HepG2 (cell line): ENCODE measurements at regions not wholly inside any gene's neighbourhood (a gene's known extent, or its start where the extent isn't known, plus 50 kb on each side); places are given as distances from the start of the nearest gene placed in this dataset.

Source experiments
- ASH2L ChIP-seq: fragments of 300-600, 200-600 bp; sonication (generic); IDR thresholded peaks from 2 replicates; pipeline ENCODE4 v1.7.0; 2017; ENCODE audit warnings: low read depth, mild to moderate bottlenecking, moderate library complexity, mixed read lengths, low read length; ENCODE audit not compliant: insufficient read length
- ATM ChIP-seq: fragments of 450-650 bp; IDR thresholded peaks from 2 replicates; pipeline ENCODE4 v1.7.1; 2017; ENCODE audit warnings: mild to moderate bottlenecking, borderline replicate concordance
- CBX2 ChIP-seq, 2 experiments: fragments of 200-600 bp in 1 of 2; sonication (generic); formaldehyde crosslinking in 1 of 2; IDR thresholded peaks; 2 replicates each; pipeline versions ENCODE4 v1.7.0 to v1.8.1; 2018 to 2022; ENCODE audit warnings: low read depth in 2 of 2, low read length in 1 of 2, mild to moderate bottlenecking in 1 of 2, missing genetic modification reagents in 1 of 2
- GATA4 ChIP-seq: sonication (generic); IDR thresholded peaks from 2 replicates; pipeline ENCODE4 v1.6.1; 2016; ENCODE audit warnings: antibody characterized with exemption, low read depth, borderline replicate concordance
- GZF1 ChIP-seq: sonication (generic); formaldehyde crosslinking; IDR thresholded peaks from 2 replicates; pipeline ENCODE4 v1.5.1; 2020; ENCODE audit warnings: mild to moderate bottlenecking, missing genetic modification reagents
- KLF9 ChIP-seq: IDR thresholded peaks from 2 replicates; pipeline ENCODE4 v1.6.1; 2016; ENCODE audit warnings: low read depth
- PHF20 ChIP-seq: sonication (generic); formaldehyde crosslinking; IDR thresholded peaks from 2 replicates; pipeline ENCODE4 v1.5.0; 2020; ENCODE audit warnings: mild to moderate bottlenecking, missing genetic modification reagents
- POGZ ChIP-seq: sonication (generic); formaldehyde crosslinking; IDR thresholded peaks from 2 replicates; pipeline ENCODE4 v1.4.0; 2020; ENCODE audit warnings: mild to moderate bottlenecking, missing genetic modification reagents
- STAT5B ChIP-seq: sonication (generic); formaldehyde crosslinking; IDR thresholded peaks from 2 replicates; pipeline ENCODE4 v1.4.0; 2020; ENCODE audit warnings: missing genetic modification reagents
- ZFP36L2 ChIP-seq: sonication (generic); formaldehyde crosslinking; IDR thresholded peaks from 2 replicates; pipeline ENCODE4 v1.4.0; 2020; ENCODE audit warnings: missing genetic modification reagents
- TF ChIP-seq, protein P1 (sequence below): sonication (generic); formaldehyde crosslinking; IDR thresholded peaks from 2 replicates; pipeline ENCODE4 v1.5.0; 2020; ENCODE audit warnings: mild to moderate bottlenecking, missing genetic modification reagents, borderline replicate concordance
- TF ChIP-seq, protein P2 (sequence below): sonication (generic); formaldehyde crosslinking; IDR thresholded peaks from 2 replicates; pipeline ENCODE4 v1.5.0; 2020; ENCODE audit warnings: missing genetic modification reagents
- TF ChIP-seq, protein P3 (sequence below): sonication (generic); formaldehyde crosslinking; IDR thresholded peaks from 2 replicates; pipeline ENCODE4 v1.4.0; 2020; ENCODE audit warnings: missing genetic modification reagents, mild to moderate bottlenecking, borderline replicate concordance
- TF ChIP-seq, protein P4 (sequence below): sonication (generic); formaldehyde crosslinking; IDR thresholded peaks from 2 replicates; pipeline ENCODE4 v1.5.1; 2020; ENCODE audit warnings: mild to moderate bottlenecking, missing genetic modification reagents, borderline replicate concordance

DNA sequence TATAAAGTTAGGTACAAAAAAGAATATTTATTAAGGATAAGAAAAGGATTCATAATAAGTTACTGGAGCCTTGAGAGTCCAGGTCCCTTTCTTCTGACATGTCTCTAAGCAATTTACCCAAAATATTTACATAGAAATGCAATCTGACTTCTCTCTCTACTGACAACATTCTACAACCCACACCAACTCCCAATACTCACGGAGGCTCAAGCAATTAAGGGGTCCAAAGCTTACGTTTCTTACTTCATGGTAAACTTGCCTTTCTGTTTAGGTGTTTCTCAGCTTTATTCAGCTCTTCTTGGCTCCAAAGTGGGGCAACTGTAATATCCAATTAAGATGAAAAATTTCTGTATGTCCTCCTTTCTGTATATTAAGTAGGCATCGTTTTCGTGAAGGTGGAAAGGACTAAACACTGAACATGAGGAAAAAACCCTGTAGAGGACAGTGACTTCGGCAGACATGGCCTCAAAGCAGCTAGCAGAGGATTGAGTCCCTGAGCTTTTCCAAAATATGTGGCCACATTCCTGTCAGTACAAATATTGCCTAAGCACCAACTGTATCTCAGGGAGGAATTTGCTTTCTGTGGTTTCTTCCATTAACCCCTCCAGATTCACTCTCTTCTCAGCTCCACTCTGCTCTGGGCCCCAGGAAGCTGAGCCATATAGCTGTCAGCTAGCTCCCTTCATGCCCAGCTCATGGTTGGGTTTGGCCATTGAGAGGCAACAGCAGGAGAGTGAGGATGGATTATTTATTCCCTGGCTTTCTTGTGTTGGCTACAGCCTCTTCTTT, 67.9 kb upstream of the GLS start (continued):
- TF ChIP-seq, protein P1, sequence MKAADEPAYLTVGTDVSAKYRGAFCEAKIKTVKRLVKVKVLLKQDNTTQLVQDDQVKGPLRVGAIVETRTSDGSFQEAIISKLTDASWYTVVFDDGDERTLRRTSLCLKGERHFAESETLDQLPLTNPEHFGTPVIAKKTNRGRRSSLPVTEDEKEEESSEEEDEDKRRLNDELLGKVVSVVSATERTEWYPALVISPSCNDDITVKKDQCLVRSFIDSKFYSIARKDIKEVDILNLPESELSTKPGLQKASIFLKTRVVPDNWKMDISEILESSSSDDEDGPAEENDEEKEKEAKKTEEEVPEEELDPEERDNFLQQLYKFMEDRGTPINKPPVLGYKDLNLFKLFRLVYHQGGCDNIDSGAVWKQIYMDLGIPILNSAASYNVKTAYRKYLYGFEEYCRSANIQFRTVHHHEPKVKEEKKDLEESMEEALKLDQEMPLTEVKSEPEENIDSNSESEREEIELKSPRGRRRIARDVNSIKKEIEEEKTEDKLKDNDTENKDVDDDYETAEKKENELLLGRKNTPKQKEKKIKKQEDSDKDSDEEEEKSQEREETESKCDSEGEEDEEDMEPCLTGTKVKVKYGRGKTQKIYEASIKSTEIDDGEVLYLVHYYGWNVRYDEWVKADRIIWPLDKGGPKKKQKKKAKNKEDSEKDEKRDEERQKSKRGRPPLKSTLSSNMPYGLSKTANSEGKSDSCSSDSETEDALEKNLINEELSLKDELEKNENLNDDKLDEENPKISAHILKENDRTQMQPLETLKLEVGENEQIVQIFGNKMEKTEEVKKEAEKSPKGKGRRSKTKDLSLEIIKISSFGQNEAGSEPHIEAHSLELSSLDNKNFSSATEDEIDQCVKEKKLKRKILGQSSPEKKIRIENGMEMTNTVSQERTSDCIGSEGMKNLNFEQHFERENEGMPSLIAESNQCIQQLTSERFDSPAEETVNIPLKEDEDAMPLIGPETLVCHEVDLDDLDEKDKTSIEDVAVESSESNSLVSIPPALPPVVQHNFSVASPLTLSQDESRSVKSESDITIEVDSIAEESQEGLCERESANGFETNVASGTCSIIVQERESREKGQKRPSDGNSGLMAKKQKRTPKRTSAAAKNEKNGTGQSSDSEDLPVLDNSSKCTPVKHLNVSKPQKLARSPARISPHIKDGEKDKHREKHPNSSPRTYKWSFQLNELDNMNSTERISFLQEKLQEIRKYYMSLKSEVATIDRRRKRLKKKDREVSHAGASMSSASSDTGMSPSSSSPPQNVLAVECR (CRISPR knock-in tag) = peak; percentile 65; the same call in 1 of the 2 replicates
- TF ChIP-seq PHF20 (CRISPR knock-in tag) (no peak), POGZ (CRISPR knock-in tag) (peak; percentile 75; the same call in 1 of the 2 replicates), KLF9 (CRISPR knock-in tag) (0 out of 2 replicates have a peak, but pooled peaks have one; percentile 28), GZF1 (CRISPR knock-in tag) (no peak), CBX2 (IDR thresholded peaks at IDR 0.05; ENCODE audit: low read depth, low read length) (no peak), CBX2 (CRISPR knock-in tag; IDR thresholded peaks at IDR 0.05; ENCODE audit: low read depth) (peak; percentile 20; the same call in 1 of the 2 replicates), ZFP36L2 (CRISPR knock-in tag) (no peak), STAT5B (no peak), ASH2L (peak; percentile 51), ATM (no peak), GATA4 (no peak)
- TF ChIP-seq, protein P2, sequence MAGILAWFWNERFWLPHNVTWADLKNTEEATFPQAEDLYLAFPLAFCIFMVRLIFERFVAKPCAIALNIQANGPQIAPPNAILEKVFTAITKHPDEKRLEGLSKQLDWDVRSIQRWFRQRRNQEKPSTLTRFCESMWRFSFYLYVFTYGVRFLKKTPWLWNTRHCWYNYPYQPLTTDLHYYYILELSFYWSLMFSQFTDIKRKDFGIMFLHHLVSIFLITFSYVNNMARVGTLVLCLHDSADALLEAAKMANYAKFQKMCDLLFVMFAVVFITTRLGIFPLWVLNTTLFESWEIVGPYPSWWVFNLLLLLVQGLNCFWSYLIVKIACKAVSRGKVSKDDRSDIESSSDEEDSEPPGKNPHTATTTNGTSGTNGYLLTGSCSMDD = no peak
- TF ChIP-seq, protein P3, sequence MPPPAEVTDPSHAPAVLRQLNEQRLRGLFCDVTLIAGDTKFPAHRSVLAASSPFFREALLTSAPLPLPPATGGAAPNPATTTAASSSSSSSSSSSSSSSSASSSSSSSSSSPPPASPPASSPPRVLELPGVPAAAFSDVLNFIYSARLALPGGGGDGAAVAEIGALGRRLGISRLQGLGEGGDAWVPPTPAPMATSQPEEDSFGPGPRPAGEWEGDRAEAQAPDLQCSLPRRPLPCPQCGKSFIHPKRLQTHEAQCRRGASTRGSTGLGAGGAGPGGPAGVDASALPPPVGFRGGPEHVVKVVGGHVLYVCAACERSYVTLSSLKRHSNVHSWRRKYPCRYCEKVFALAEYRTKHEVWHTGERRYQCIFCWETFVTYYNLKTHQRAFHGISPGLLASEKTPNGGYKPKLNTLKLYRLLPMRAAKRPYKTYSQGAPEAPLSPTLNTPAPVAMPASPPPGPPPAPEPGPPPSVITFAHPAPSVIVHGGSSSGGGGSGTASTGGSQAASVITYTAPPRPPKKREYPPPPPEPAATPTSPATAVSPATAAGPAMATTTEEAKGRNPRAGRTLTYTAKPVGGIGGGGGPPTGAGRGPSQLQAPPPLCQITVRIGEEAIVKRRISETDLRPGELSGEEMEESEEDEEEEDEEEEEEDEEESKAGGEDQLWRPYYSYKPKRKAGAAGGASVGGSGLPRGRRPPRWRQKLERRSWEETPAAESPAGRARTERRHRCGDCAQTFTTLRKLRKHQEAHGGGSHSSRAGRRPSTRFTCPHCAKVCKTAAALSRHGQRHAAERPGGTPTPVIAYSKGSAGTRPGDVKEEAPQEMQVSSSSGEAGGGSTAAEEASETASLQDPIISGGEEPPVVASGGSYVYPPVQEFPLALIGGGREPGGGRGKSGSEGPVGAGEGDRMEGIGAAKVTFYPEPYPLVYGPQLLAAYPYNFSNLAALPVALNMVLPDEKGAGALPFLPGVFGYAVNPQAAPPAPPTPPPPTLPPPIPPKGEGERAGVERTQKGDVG (CRISPR knock-in tag) = no peak; the same call in 1 of the 2 replicates
- TF ChIP-seq, protein P4, sequence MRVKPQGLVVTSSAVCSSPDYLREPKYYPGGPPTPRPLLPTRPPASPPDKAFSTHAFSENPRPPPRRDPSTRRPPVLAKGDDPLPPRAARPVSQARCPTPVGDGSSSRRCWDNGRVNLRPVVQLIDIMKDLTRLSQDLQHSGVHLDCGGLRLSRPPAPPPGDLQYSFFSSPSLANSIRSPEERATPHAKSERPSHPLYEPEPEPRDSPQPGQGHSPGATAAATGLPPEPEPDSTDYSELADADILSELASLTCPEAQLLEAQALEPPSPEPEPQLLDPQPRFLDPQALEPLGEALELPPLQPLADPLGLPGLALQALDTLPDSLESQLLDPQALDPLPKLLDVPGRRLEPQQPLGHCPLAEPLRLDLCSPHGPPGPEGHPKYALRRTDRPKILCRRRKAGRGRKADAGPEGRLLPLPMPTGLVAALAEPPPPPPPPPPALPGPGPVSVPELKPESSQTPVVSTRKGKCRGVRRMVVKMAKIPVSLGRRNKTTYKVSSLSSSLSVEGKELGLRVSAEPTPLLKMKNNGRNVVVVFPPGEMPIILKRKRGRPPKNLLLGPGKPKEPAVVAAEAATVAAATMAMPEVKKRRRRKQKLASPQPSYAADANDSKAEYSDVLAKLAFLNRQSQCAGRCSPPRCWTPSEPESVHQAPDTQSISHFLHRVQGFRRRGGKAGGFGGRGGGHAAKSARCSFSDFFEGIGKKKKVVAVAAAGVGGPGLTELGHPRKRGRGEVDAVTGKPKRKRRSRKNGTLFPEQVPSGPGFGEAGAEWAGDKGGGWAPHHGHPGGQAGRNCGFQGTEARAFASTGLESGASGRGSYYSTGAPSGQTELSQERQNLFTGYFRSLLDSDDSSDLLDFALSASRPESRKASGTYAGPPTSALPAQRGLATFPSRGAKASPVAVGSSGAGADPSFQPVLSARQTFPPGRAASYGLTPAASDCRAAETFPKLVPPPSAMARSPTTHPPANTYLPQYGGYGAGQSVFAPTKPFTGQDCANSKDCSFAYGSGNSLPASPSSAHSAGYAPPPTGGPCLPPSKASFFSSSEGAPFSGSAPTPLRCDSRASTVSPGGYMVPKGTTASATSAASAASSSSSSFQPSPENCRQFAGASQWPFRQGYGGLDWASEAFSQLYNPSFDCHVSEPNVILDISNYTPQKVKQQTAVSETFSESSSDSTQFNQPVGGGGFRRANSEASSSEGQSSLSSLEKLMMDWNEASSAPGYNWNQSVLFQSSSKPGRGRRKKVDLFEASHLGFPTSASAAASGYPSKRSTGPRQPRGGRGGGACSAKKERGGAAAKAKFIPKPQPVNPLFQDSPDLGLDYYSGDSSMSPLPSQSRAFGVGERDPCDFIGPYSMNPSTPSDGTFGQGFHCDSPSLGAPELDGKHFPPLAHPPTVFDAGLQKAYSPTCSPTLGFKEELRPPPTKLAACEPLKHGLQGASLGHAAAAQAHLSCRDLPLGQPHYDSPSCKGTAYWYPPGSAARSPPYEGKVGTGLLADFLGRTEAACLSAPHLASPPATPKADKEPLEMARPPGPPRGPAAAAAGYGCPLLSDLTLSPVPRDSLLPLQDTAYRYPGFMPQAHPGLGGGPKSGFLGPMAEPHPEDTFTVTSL = no peak
